Endothelial cell (in vitro differentiated cells): ENCODE measurements at regions not wholly inside any gene's neighbourhood (a gene's known extent, or its start where the extent isn't known, plus 50 kb on each side); places are given as distances from the start of the nearest gene placed in this dataset.
"Not testable (repeated sequence)": the region's sequence is repeated elsewhere in the genome, so short reads cannot be mapped to it uniquely, and the experiment has no call there.

Source experiments
- DNase-seq: peaks from one replicate; pipeline ENCODE4 v3.0.0; 2021; ENCODE audit warnings: low spot score
- H3K27ac Mint-ChIP-seq: one replicate; pipeline ENCODE4 v1.8.0; 2021; ENCODE audit warnings: mixed read lengths, inconsistent platforms; ENCODE audit not compliant: unreplicated experiment
- H3K27me3 Mint-ChIP-seq: one replicate; pipeline ENCODE4 v1.8.0; 2021; ENCODE audit warnings: mild to moderate bottlenecking, moderate library complexity, mixed read lengths, inconsistent platforms; ENCODE audit not compliant: unreplicated experiment
- H3K36me3 Mint-ChIP-seq: one replicate; pipeline ENCODE4 v1.8.0; 2021; ENCODE audit warnings: mild to moderate bottlenecking, low read depth, mixed read lengths, inconsistent platforms; ENCODE audit not compliant: unreplicated experiment
- H3K4me1 Mint-ChIP-seq: one replicate; pipeline ENCODE4 v1.8.0; 2021; ENCODE audit warnings: mild to moderate bottlenecking, mixed read lengths, inconsistent platforms; ENCODE audit not compliant: unreplicated experiment
- H3K4me3 Mint-ChIP-seq: one replicate; pipeline ENCODE4 v1.8.0; 2021; ENCODE audit warnings: mild to moderate bottlenecking, mixed read lengths, inconsistent platforms; ENCODE audit not compliant: unreplicated experiment
- H3K9me3 Mint-ChIP-seq: one replicate; pipeline ENCODE4 v1.8.0; 2021; ENCODE audit warnings: mixed read lengths, inconsistent platforms; ENCODE audit not compliant: unreplicated experiment
- CTCF ChIP-seq: fragments of 200-600 bp; sonication (generic); IDR thresholded peaks from one replicate; pipeline ENCODE4 v1.5.0; 2021; ENCODE audit warnings: antibody characterized with exemption; ENCODE audit not compliant: unreplicated experiment

GRCh38 chr2:198277181-198277580 lies 472.8 kb downstream of the PLCL1 start:
- no peak for DNase-seq
- H3K27me3 Mint-ChIP-seq: peaks cover 1% of the 10 kb centered on the region
- H3K36me3 Mint-ChIP-seq: no peaks in the 10 kb centered on the region
- H3K9me3 Mint-ChIP-seq: no peaks in the 10 kb centered on the region
- H3K27ac Mint-ChIP-seq: no peak overlapping the region
- no peak for TF ChIP-seq CTCF
- H3K4me3 Mint-ChIP-seq: no peak overlapping the region
- no peaks in the 10 kb centered on the region for H3K4me1 Mint-ChIP-seq

GRCh38 chr2:198273660-198274059 lies 469.3 kb downstream of the PLCL1 start:
- Mint-ChIP-seq H3K36me3 (no peaks in the 10 kb centered on the region), H3K4me1 (no peaks in the 10 kb centered on the region), H3K9me3 (no peaks in the 10 kb centered on the region), H3K4me3 (no peak overlapping the region), H3K27ac (no peak overlapping the region), H3K27me3 (no peaks in the 10 kb centered on the region)
- no peak for DNase-seq
- TF ChIP-seq CTCF: no peak

GRCh38 chr2:198270157-198270556 lies 465.8 kb downstream of the PLCL1 start:
- not testable (repeated sequence) for H3K27me3 Mint-ChIP-seq, H3K9me3 Mint-ChIP-seq, DNase-seq, H3K4me1 Mint-ChIP-seq, H3K36me3 Mint-ChIP-seq, H3K27ac Mint-ChIP-seq, H3K4me3 Mint-ChIP-seq

- Mint-ChIP-seq H3K4me3 (no peak overlapping the region), H3K4me1 (no peaks in the 10 kb centered on the region), H3K27ac (no peak overlapping the region), H3K9me3 (no peaks in the 10 kb centered on the region), H3K36me3 (no peaks in the 10 kb centered on the region), H3K27me3 (no peaks in the 10 kb centered on the region)
- no peak for DNase-seq
- TF ChIP-seq CTCF: no peak
Measured at GRCh38 chr2:198268519-198268918, 464.1 kb downstream of the PLCL1 start.

GRCh38 chr2:198259496-198259895 lies 455.1 kb downstream of the PLCL1 start:
- no peak overlapping the region for H3K27ac Mint-ChIP-seq
- no peak overlapping the region for H3K4me3 Mint-ChIP-seq
- no peaks in the 10 kb centered on the region for H3K27me3 Mint-ChIP-seq
- TF ChIP-seq CTCF: no peak
- H3K36me3 Mint-ChIP-seq: no peaks in the 10 kb centered on the region
- no peaks in the 10 kb centered on the region for H3K9me3 Mint-ChIP-seq
- no peaks in the 10 kb centered on the region for H3K4me1 Mint-ChIP-seq
- DNase-seq: no peak
